HG02588 (cell line): ENCODE measurements at regions not wholly inside any gene's neighbourhood (a gene's known extent, or its start where the extent isn't known, plus 50 kb on each side); places are given as distances from the start of the nearest gene placed in this dataset.

Experiments used
- ATAC-seq: cut with Tn5 transposase; IDR thresholded peaks from one replicate; pipeline ENCODE4 v1.9.1; 2021; ENCODE audit warnings: mild to moderate bottlenecking, moderate library complexity; ENCODE audit not compliant: unreplicated experiment

DNA sequence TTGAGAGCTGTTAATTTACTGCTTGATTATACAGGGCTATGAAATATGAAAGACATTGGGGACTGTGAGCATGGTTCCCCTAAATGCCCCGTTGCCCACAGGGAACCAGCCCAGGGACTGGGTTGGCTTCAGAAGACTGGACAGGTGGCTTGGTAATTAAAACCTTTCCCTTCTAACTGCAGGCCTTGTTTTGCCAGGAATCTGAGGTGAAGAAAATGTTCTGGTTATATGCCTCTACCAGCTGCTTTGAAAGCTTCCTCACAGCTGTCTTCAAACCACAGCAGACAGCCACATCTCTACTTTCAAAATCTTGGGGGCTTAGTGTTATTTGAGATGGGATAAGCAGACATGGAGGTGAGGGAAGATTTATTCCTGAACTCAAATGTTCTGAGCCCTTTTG is 153.3 kb upstream of the SPRY4 start:
- no peak for ATAC-seq

DNA sequence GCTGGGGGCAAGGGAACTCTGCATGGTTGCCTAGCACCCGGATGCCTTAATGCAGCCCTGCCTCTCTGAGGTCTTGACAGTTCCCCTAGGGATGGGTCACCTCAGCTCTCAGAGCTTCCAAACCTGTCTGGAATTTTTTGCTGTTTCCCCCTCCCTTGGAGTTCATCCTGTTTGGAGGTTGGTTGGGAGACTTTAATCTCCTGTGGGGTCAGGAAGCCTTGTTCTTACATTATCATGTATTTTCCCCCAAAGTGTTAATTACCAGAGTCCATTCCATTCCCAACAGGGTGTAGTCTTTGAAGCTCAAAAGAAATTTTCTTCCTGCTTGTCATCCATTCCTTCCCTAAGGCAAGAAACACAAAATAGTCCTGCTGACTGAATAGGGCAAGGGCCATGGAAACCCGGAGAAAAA is 150.3 kb upstream of the SPRY4 start:
- no peak for ATAC-seq

DNA sequence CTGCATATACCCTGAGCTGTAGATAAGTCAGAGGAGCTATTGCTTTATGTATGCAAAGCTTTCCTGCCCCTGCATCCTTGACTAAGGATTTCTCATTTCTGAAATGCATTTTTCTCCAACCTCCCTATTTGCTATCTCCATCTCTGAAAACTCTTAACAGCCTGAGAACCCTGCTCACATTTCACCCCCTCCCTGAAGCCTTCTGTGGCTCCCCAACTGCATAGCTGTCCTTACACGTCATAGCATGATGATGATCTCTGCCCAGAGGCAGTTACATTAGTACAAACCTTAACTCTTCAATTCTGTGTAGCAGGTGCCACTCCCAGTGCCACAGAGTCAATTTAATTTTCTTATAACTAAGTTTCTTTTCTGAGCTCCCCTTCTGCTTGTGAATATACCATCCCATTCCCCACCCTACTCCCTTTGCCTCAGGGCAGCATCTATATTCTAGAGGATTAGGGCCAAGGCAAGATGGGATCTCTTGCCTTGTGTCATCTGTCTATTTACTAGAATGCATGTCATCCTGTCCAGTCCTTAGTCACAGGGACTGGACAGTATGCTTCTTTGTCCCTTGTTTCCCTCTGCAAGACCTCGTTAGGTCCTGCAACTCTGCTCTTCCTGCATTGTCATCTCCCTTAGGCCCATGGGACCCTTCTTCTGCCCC is 149.7 kb upstream of the SPRY4 start:
- ATAC-seq, result no peak

DNA sequence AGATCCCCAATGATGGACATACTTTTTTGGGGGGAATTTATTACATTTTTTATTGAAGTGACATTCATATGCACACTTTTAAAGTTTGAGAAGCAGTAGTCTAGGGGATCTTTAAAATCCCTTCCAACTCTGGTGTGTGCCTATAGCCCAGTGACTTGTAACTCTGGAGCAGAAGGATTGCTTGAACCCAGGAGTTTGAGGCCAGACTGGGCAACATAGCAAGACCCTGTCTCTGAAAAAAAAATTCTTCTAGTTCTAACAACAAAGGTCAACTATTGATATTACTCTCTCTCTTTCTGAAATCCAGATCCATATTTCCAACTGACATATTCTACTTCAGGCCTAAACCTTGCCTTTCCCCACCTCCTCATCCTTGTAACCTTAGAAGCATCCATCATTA is 148.2 kb upstream of the SPRY4 start:
- no peak for ATAC-seq

DNA sequence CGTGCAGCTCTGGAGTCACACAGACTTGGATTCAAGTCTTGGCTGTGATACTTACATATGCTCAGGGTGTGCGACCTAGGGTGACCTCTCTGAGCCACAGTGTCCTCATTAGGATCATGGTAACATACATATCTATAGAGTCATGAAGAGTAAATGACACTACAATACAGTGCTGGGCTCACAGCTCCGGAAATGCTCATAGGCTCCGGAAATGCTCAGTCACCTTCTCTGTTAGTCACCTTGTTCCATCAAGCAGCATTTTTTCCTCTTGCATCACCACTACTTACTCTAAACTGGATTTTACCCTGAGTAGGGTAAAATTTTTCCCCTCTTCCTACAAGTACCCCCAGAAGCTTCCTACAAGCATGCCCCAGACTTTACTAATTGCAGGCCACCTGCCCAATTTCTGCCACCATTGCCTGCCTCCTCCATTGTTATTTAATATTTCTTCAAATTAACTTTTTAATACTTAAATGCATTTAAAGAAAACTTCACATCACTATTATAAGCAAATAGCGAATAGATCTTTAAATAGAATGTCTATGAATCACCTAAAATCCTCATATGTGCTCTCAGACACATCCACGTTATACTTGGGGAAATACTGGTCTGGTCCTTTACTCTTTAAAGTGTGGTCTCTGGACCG is 147.6 kb upstream of the SPRY4 start:
- ATAC-seq, result no peak

DNA sequence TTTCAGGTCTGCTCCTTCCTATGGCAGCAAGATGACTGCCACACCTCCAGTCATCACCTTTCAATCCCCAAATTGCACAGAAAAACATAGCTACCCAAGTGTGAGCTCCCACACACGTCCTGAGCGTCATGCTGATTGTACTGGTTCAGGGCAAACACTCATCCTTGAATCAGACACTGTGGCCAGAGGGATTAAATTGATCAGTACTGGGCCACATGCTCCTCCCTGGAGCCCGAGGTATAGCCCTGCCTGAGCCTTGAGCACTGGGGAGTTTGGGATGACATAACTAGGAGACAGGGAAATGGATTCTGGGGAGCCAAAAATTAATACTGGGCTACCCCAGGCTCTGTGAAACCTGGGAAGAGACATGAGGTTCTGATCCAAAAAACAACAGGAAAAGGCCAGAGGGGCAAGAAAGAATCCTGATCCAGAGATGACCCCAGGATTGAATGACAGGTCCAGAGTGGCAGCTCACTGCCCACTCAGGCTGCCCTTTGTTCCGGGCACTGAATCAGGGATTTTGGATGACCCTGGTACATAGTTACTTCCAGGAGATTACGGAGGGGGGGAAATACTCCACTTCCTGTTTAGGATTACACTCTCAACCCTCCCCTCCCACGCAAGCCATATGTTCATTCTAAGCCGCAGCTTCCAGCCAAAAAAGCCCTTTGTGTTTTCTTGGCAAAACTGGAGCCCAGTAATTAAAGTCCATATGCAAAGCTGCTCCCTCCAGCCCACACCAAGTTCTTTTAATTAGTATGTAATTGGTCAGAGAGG is 141.6 kb upstream of the SPRY4 start:
- no peak for ATAC-seq

DNA sequence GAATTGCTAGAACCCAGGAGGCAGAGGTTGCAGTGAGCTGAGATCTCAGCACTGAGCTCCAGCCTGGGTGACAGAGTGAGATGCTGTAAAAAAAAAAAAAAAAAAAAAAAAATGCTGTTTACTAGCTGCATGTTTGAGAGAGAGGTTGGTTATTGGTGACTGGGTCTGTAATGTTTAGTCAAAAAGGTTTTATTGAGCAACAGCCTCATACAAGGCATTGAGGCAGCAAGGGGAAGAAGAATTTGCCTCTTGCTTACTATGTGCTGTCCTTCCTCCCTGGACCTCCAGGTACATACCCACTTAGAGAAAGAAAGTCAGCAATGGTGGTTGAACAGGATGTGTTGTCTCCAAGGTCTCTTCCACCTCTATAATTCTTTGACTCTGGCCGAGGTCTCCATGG is 140.7 kb upstream of the SPRY4 start:
- ATAC-seq, result no peak

DNA sequence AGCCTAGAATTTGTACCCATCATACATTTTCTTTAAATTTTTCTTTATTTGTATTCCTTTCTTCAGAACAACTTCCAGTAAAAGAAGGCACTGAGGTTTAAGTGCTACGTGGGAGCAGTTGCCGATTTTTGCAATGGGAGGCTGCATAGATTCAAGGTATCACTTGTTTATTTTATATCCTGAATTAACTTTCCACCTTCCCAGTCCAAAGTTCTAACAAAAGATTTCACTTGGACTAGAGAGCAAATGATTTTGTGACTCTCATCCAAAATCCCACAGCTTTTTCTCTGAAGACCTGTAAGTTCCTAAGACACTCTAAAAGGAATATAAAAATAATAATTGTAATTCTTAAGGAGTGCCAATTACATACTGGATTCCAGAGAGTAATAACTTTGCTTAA is 139.1 kb upstream of the SPRY4 start:
- ATAC-seq, result no peak

DNA sequence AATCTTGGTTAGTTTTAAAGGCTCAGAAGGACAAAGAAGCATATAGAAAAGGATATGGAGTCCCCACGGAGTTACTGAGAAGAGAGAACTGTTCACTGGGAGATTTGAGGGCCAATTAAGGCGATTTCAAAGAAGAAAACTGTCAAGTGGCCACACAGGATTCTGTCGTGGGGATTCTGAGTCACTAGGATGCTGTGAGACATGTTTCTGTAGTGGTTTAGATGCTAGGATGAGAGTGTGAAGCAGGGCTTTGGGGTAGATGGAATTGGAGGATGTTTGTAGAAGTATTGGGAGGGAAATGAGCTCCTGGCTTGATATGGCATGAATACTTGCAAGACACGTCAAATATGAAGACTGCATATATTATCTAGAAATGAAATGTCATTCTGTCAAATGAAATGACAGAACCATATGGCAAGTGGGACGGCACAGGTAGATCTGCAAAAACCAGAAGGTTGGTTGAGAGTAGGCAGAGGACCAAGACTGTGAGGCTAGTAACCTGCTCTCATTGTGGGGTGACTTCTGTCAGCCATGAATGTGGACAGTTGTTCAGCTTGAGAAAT is 136.3 kb upstream of the SPRY4 start:
- ATAC-seq, result no peak

DNA sequence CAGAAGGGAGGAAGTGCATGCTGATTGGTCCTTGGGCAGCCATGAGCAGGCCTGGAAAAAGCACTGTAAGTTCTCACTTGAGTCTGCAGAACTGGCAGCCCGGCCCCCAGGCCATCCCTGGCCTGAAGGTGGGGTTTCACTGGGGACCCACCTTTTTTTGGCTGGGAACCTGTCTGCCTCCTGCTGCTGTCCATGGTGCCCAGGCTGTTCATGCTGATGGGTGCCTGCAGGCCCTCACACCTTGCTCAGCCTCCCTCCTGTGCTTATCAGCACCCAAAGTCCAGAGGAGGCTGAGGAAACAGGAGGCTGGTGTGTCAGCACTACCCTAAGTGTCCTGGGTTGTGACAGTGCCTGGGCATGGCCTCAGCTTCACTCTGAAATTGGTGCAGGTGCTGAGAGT is 134.4 kb upstream of the SPRY4 start:
- no peak for ATAC-seq

DNA sequence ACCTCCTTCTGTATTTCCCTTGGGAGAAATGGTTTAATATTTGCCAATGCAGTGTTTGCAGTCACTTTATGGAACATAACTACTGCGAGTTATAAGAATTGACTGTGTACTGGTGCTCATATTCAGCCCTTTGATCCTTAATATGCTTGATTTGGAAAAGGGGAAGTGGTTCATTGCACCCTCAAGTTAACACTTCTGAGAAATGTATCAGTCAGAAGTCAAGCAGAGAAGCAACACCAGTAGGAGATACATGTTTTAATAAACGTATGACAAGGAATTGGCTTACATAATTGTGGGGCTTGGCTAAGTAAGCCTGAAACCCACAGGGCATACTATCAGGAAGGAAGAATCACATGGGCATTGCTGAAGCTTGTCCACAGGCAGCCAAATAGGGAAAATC is 131.0 kb upstream of the SPRY4 start:
- no peak for ATAC-seq

DNA sequence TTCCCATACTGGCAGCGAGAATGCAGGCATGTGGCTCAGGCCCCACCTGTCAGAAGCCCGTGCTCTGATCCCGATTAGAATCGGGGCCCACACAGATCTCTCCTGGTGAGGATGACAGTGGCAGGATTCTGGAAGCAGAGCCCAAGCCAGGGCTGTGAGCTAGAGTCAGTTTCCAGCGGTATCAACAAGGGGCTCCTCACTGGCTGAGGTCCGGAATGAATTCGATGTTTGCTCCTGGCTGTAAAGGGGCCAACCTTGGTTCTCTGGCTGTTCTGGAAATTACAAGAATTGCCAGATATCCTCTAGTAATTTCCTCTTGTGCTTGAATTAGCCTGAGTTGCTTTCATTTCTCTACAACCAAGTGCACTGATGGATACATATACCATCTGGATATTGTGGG is 129.1 kb upstream of the SPRY4 start:
- no peak for ATAC-seq

DNA sequence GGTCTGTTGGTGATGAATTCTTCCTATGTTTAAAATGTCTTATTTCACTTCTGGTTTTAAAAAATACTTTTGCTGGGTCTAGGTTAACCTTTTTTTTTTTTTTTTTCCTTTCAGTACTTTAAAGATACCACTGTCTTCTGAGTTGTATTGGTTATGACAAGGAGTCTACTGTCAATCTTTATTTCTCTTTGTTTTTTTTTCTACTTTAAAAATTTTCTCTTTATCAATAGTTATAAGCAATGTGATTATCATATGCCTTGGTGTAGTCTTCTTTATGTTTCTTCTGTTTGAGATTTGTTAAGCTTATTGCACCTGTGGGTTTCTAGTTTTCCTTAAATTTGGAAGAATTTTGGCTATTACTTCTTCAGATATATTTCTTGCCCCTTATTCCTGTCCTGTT is 125.6 kb upstream of the SPRY4 start:
- ATAC-seq, result no peak

DNA sequence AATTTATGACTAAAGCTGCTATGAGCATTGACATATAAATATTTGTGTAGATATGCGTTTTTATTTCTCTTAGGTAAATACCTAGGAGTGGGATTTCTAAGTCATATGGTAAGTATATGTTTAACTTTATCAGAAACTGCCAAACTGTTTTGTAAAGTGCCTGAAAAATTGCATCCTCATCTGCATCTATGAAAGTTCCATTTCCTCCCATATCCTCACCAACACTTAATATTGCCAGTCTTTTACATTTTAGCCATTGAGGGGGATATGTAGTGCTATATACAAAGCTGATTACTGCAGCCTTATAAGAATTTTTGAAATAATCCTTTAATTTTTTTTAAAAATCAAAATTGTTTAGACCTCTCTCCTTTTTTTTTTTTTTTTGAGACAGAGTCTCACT is 123.1 kb upstream of the SPRY4 start:
- ATAC-seq, result no peak

DNA sequence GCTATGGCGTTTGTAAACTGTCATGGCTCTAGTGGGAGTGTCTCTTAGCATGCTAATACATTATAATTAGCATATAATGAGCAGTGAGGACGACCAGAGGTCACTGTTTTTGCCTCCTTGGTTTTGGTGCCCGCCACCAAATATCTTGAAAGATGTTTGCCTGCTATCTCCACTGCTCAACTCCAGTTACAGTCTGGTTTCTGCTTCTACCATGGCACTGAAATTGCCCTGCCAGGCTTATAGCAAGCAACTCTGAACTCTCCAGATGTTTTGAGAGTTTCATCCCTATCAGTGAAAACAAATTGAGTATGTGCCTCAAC is 122.1 kb upstream of the SPRY4 start:
- no peak for ATAC-seq

DNA sequence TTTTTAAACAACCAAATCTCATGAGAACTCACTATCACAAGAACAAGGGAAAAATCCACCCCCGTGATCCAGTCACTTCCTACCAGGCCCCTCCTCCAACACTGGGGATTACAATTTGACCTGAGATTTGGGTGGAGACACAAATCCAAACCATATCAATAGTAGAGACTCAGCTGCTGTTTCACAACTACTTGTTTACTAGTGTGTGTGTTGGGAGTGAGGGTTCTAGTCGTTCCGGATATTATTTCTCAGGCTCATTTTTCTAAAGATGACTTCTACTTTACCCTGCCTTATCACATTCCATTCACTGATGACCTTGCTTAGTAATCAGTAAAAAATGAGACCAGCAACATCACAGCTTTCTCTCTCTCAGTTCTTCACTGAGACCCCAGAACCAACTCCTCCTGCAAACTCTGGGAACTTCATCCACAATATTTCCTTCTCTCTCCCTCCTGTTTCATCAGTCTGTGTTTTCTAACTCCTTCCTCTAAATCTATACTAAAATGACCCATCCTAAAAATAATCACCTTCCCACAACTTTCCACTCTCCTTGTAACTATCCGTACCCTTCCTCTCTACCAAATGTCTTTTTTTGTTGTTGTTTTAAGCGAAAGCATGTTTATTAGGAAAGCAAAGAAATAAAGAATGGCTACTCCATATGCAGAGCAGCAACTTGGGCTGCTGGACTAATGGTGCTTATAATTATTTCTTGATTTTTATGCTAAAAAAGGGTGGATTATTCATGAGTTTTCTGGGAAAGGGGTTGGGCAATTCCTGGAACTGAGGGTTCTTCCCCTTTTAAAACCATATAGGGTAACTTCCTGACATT is 121.5 kb upstream of the SPRY4 start:
- ATAC-seq, result no peak

DNA sequence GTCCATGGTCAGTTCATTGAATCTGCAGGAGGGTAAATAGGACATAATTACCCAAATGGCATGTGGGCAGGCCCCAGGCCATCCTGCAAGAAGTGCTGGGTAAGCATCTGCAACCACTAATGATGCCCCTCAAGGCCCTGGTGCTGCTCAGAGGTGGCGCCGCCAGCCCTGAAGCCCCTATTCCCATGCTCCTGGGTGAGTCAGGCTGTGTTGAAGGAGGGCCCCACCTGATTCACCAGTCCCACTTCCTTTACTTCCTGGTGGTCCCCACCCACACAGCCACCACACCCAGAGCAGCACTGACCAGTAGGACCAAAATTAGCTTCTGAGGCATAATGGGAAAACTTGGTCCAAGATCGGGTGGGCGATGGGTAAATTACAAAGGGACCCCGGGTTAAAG is 120.4 kb upstream of the SPRY4 start:
- ATAC-seq, result no peak

DNA sequence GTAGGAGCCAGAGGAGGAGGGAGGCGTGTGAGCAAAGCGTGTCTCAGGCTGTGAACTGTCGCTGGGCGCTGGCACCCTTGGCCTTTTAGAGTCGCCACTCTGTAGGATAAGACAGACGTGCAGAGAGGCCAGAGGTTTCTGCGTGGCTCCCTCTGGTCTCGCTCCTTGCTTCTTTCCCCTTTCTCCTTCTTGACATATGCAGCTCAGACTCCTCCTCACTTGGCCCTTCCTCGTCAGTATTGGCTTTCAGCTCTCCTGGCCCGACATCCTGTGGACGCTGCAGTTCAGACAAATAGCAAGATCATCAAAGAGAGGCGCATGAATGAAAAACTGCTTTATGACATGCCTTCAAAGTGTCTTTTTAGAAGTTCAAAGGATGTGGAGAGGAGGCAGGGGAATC is 116.8 kb upstream of the SPRY4 start:
- no peak for ATAC-seq

DNA sequence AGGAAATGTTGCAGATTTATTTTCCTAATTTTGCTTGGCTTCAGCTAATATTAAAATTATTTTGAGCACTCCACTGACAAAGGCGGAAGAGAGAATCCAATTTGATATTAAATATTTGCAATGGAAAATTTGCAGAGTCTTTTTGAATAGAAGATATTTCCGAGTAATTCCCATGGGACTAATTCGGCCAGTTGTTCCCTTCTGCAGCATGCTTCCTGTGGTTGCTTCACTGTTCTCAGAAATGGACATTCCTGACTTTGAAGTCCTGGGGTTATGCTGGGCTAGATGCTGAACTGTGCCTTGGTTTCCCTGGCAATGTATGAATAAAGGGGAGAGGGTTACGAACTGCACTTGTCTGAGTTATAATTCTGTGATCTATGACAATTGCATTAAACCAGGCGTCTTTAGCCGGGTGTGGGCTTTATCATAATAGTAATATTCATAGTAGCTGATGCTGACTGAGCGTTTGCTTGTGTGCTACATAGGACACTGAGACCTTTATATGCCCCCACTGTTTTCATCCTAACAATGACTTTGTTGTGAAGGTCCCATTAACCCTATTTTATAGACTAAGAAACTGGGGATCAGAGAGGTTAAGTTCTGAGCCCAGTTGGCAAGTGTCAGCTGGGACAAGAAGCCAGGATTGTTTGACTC is 114.5 kb upstream of the SPRY4 start:
- ATAC-seq, result no peak

DNA sequence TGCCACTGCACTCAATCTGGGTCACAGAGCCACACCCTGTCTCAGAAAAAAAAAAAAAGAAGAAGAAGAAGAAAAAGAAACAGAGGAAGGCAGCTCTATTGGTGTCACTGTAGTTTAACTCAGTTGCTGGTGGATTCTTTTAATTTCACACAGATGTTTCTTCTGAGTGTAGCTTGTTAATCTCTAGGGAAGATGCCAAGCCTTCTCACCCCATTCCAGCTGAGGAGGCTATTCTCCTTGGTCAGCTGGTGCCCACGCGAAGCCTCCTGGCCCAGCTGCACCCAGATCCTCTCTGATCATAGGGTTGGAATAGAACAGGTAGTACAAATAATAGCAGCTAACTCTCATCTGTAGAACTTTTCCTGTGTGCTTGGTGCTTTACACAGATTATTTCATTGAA is 113.8 kb upstream of the SPRY4 start:
- no peak for ATAC-seq

DNA sequence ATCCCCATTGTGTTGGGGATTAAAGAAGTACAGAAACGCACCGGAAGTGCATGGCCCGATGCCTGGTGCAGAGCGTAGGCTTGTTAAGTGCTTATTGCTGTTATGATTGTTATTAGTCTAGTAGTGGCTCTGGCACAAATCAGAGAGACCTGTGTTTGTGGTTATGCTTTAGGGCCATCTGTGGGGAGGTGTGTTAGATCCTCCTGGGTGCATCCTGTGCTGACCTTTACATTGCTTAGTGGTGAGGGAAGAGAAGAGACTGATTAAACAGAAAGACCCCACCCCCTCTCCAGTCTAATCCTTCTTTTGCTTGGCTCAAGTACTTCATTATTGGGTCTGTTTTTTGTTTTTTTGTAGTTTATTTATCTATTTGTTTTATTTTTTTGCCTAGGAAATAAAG is 112.7 kb upstream of the SPRY4 start:
- ATAC-seq, result no peak
